ENCODE measurements at regions not wholly inside any gene's neighbourhood (a gene's known extent, or its start where the extent isn't known, plus 50 kb on each side); places are given as distances from the start of the nearest gene placed in this dataset.

DNA sequence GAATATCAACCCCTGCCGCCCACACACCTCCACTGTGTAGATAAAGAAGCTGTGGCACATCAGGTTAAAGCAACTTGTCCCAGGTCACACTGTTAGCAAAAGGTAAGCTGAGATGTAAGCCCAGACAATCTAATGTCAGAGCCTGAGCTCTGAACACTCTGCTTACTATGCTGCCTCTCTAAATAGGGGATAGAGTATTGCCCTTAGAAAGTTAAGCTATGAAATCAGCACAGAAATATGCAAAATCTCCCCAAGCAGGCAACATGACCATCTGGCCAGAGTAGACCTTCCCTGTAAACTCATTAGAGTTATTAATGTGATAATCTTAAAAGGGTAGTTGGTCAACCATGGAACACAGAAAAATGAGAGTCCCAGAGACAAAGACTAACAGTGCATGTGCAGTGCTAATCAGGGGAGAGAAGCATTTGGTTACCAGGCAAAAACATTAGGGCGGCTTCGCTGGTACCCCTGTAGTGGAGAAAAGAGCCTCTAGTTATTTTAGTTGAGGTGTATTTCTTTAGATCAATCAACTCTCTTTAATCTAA is 171.0 kb downstream of the BTG1 start:
- DNase-seq (ENCODE audit: low read depth in 1 of 2, low spot score in 1 of 2): no peak

DNA sequence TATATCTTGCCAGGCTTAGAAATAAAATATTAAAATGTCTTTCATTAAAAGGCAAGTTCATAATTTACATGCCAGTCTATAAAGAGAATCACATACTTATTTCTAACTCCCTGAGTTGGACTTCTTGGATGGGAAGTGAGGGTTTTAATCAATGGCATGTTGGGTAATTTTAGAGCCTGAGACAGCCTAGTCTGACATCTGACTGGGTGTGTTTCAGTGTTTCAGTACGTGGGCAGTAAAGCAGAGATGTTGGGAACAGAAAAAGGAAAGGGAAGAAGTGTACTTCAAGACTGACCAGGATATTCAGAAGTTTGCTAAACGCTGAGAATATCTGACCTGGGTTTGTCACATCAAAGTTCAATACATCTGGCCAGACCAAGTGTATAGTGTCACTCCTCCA is 171.8 kb downstream of the BTG1 start:
- DNase-seq (ENCODE audit: low read depth in 1 of 2, low spot score in 1 of 2): no peak

- DNase-seq (ENCODE audit: low read depth in 1 of 2, low spot score in 1 of 2): no peak
These were observed 172.8 kb downstream of the BTG1 start for GRCh38 chr12:91972896-91973295.

GRCh38 chr12:91968777-91969171 is 176.9 kb downstream of the BTG1 start:
- DNase-seq (ENCODE audit: low read depth in 1 of 2, low spot score in 1 of 2): no peak

DNA sequence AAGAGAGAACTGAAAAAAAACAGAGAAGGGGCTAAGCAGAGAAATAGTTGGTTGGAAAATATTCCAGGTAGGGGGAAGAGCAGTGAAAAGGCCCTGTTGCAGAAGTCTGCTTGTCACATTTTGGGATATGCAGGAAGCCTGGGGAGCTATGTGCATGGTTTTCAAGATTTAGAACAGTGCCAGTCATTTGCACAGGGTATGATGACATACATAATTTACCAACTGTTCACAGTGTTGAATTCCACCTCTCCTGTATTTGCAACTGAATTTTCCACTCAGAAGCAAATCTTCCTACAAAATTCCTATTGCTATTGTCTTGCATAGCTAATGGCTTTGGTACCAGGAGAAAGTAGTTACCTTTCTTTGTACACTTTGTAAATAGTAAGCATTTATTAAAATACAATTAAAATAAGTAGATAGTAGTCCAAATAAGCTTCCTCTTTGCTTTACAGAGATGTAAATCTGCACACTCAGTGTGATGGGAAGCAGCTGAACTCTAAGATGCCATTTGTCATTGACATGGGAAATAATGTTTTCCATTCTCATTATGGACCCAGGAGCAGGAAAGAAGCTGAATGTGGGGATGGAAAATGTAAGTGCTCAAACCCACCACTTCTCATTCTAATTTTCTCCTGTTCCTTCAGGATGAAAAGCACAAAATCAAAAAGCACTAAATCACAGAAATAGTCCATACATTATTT is 177.4 kb downstream of the BTG1 start:
- no peak for DNase-seq (ENCODE audit: low read depth in 1 of 2, low spot score in 1 of 2)

DNA sequence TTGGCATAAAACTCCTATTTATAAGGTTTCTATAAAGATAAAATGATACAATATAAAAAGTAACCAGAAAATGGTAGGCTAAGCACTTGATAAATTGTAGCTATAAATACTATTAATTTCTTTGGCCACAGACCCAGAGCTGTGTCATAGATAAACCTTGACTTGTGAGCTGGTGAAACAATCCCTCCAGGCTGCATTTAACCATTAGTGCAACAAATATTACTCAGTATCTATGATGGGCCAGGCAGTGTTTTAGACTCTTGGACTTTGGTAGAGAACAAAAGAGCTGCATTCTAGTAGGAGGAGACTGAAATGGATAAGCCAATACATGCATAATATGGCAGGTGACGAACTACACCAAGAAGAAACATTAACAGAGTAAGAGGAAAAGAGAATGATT is 178.1 kb downstream of the BTG1 start:
- DNase-seq (ENCODE audit: low read depth in 1 of 2, low spot score in 1 of 2): no peak

DNA sequence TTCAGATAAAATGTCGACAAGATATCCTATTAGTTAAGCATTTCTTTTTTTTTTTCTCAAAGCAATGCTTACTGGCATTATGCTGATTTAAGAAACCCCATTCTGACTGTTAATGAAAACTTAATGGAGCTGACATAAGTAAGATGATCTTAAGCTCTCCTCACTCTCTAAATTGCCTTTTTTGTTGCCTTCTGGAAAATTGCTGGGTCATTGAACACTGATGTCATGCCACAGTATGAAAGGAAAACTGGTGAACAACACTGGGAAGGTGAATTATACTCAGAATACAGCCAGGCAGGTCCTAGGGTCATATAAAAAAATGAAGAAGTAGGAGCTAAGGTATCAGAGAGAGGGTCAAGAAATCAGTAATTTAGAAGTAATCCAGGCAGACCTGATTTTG is 179.9 kb downstream of the BTG1 start:
- no peak for DNase-seq (ENCODE audit: low read depth in 1 of 2, low spot score in 1 of 2)

- no peak for DNase-seq (ENCODE audit: low read depth in 1 of 2, low spot score in 1 of 2)
These were observed 181.1 kb downstream of the BTG1 start for GRCh38 chr12:91964501-91964900.

GRCh38 chr12:91959220-91959619 is 186.4 kb downstream of the BTG1 start:
- DNase-seq (ENCODE audit: low read depth in 1 of 2, low spot score in 1 of 2): no peak

- no peak for DNase-seq (ENCODE audit: low read depth in 1 of 2, low spot score in 1 of 2)
These were observed 186.8 kb downstream of the BTG1 start for GRCh38 chr12:91958816-91959215.

- DNase-seq (ENCODE audit: low read depth in 1 of 2, low spot score in 1 of 2): no peak
These were observed 190.9 kb downstream of the BTG1 start for GRCh38 chr12:91954747-91955146.

DNA sequence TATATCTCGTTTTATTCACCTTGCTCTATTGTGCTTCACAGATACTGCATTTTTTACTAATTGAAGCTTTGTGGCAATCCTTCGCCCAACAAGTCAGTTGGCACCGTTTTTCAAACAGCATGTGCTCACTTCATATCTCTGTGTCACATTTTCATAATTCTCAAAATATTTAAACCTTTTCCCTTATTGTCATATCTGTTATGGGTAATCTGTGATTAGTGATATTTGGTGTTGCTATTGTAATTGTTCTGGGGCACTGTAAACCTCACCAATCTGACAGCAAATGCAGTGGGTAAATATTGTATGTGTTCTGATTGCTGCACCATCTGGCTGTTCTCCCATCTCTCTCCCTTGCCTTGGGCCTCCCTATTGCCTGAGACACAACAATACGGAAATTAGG is 191.3 kb downstream of the BTG1 start:
- DNase-seq (ENCODE audit: low read depth in 1 of 2, low spot score in 1 of 2): no peak

- DNase-seq (ENCODE audit: low read depth in 1 of 2, low spot score in 1 of 2): no peak
These were observed 192.7 kb downstream of the BTG1 start for GRCh38 chr12:91952916-91953315.

- no peak for DNase-seq (ENCODE audit: low read depth in 1 of 2, low spot score in 1 of 2)
These were observed 194.1 kb downstream of the BTG1 start for GRCh38 chr12:91951571-91951970.

DNA sequence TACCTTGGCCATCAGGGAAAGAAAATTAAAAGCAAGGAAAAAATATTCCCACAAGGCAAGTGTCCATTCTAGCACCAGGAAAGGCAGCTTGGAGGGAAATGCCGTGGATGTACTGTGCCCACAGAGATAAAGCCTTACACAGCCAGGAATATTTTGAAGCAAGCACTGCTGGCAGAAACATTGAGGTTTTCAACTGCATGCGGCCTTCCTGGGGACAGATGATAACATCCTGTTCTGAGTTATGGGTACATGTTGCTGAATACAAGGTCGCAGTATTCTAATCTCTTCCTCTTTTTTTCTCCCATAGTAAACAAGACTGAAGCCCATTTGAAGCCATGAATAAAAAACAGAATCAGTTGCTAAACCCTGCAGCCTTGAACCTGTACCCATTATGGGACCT is 197.1 kb downstream of the BTG1 start:
- no peak for DNase-seq (ENCODE audit: low read depth in 1 of 2, low spot score in 1 of 2)

- no peak for DNase-seq (ENCODE audit: low read depth in 1 of 2, low spot score in 1 of 2)
These were observed 198.2 kb downstream of the BTG1 start for GRCh38 chr12:91947459-91947858.

DNA sequence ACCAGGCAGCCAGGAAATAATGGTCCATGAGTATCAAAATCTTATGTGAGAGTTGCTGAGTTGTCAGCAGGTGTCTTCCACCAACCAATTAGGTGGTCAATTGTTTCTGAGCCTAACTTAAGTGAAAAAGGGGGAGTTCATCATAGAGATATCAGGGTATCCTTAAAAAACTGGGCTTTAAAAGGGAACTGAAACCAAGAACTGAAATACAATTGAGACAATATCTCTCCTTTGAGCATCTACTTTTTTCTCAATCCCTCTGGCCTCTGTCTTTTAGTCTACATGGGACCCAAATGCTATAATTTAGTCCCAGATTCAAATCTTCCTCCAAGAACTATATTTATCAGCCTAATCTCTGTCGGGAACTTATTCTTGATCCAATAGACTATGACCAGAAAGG is 201.0 kb downstream of the BTG1 start:
- DNase-seq (ENCODE audit: low read depth in 1 of 2, low spot score in 1 of 2): no peak

DNA sequence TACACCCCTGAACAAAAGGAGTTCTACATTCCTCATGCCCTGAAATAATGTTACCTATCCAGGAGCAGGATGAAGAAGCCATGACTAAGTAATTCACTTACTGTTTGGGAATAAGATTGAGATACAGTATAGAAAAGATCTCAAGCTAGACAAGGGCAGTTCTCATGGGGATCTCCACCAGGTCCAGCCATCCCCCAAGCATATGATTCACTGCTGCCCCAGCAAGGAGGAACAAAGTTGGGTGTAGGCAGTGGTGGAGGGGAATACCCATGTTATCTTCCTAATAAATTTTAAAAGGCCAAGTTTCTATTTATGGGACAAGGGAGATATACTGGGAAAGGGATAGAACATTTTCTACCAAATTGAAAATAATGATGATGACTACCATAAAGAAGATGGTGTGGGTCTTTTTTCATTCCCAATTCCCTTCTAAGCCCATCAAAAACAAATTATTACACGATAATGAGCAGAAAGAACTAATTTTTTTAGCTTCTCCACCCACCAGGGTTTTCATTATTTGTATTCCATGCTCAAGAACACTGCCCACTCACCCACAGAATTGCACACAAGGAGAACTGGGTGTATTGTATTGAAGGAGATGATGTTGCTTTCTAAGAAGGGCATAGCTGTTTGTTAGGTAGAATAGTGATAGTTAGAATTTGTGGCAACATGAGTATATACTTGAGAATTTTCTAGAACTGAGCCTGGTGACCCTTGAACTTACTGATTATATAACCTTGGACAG is 204.6 kb downstream of the BTG1 start:
- DNase-seq (ENCODE audit: low read depth in 1 of 2, low spot score in 1 of 2): no peak

DNA sequence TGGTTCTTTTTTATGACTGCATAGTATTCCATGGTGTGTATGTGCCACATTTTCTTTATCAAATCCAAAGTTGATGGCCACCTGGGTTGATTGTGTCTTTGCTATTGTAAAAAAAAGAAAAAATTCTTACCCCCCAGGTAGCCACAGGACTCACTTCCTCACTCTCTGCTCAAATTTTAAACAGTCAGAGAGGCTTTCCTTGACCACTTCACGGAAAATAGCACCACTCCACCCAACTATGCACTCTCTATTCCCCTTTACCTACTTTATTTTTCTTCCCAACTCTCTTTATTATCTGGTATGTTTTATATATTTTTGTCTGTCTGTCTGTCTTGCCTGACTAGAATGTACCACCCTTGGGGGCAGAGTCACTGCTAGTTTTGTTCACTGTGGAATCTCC is 205.3 kb downstream of the BTG1 start:
- no peak for DNase-seq (ENCODE audit: low read depth in 1 of 2, low spot score in 1 of 2)

- no peak for DNase-seq (ENCODE audit: low read depth in 1 of 2, low spot score in 1 of 2)
These were observed 207.9 kb downstream of the BTG1 start for GRCh38 chr12:91937706-91938105.

- DNase-seq (ENCODE audit: low read depth in 1 of 2, low spot score in 1 of 2): no peak
These were observed 208.6 kb downstream of the BTG1 start for GRCh38 chr12:91937009-91937408.

- DNase-seq (ENCODE audit: low read depth in 1 of 2, low spot score in 1 of 2): no peak
These were observed 210.3 kb downstream of the BTG1 start for GRCh38 chr12:91935296-91935695.

DNA sequence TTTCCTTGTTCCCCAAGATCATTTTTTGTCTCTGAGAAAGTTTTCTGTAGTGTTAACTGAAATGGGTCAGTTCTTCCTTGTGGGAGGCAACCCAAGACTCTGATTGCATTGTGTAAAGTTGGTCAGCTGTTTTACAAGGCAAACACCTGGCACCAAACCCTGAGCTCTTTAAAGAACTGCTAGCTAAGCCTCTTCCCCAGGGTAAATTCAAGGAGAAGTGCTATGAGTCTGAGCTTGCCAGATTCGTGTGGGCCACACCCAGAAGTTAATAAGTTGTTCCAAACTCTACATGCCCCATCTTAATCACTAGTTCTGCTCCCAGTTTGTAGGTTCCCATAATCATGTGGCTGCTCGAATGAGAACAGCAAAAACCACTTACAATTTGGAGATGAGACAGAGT is 214.5 kb downstream of the BTG1 start:
- DNase-seq (ENCODE audit: low read depth in 1 of 2, low spot score in 1 of 2): no peak
